Suppressor macrophage (primary cell): ENCODE measurements at regions not wholly inside any gene's neighbourhood (a gene's known extent, or its start where the extent isn't known, plus 50 kb on each side); places are given as distances from the start of the nearest gene placed in this dataset.

Source experiments
- DNase-seq, 4 experiments: peaks; one replicate each; pipeline ENCODE4 v3.0.0-alpha.2; 2020 to 2022

DNA sequence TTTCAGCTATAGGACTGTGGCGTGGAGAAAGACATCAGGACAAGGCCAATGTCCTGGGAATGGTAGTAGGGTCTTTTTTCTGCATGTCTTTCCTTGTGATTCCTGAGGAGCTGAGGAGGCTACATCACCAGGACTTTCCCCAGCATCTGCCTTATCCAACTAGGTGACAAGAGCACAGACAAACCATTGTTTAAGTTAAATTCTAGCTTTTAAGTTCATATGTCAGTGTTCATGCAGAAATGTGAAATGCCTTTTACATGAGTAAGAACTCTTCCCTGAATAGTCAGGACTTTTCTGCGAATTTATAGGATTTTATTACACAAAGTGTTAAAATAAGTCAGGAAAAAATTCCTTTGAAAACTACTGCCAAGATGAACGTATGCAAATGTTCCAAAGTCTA is 154.2 kb downstream of the PTGER3 start:
- no peak for DNase-seq

GRCh38 chr1:70895531-70895930 is 152.1 kb downstream of the PTGER3 start:
- no peak for DNase-seq

DNA sequence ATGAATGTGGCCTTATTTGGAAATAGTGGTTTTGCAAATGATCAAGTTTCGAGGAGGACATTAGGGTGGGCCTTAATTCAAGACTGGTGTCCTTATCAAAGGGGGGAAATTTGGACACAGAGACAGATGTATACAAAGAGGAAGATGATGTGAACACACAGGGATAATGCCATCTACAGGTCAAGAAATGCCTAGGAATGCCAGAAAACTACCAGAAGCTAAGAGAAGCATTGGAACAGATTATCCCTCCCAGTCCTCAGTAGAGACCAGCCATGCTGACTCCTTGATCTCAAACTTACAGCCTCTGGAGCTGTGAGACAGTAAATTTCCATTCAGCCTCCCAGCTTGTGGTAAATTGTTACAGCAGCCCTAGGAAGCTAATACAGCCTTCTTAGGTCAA is 151.4 kb downstream of the PTGER3 start:
- peak in 3 of 4 experiments; percentile 22 to 50 (median 24) for DNase-seq

- no peak for DNase-seq
Observed at GRCh38 chr1:70897273-70897672, 150.3 kb downstream of the PTGER3 start.

DNA sequence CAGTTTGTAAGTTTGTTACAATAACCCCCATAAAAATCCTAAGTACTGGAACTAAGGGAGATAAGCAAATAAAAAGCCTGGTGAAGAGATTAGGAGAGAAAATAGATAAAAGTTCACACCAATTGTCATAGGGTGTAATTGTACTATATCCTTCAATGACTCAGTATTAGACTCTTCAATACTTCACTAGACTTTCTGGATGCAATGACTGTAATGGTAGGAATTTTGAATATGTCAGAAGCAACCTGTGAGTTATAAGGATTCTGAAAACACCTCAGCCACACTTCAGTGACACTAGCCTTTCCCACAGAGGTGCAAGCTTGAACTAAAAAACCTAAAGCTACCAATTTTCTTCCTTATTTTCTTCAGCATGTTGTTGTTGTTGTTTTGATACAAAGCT is 147.9 kb downstream of the PTGER3 start:
- DNase-seq, result no peak

GRCh38 chr1:70902211-70902610 is 145.4 kb downstream of the PTGER3 start:
- no peak for DNase-seq

- DNase-seq, result peak in 2 of 4 experiments; percentile 16 to 41
Observed at GRCh38 chr1:70906800-70907199, 140.8 kb downstream of the PTGER3 start.

GRCh38 chr1:70907563-70908310 is 139.9 kb downstream of the PTGER3 start:
- no peak for DNase-seq

DNA sequence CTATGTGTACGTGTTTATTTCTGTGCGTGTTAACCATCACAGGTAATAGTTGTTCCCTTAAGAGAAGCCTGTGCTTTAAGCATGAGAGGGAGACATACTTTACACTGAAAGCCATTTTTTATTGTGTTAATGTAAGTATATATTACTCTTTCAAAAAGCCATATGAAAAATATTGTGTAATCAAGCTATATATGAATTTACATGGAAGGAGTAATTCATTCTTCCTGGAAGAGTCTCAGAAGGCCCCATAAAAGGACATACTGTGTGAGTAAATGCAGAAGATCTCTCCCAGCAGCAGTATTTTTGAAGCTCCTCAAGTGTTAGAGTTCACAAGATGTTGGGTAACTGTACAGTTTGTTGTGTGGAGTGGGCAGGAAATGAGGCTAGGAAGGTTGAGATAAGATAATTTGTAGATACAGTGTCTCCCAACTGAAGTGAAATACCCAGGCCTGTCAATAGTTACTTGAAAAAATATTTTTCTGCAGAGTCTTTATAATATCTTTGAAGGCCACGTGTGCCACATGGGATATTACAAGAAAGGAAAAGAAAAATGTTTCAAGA is 138.3 kb downstream of the PTGER3 start:
- DNase-seq, result no peak

DNA sequence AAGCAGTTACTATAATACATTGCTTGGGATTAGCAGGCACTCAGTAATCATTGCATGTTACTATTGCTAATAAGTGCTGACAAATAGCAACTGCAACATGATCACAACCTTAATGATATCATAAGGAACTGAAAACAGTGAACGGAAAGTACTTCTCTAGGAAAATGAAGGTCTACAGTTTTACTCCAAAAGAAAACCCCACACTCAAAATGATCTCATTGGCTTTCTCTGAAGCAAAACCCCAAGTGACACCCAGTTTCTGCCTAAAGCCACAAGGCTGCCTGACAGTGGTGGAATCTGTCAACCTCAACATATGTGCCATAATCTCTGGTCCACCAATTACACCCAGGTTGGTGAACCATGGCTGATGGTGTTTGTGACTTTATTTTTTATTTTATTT is 137.6 kb downstream of the PTGER3 start:
- DNase-seq, result peak in 1 of 4 experiments; percentile 9

GRCh38 chr1:70911861-70912260 is 135.8 kb downstream of the PTGER3 start:
- no peak for DNase-seq

DNA sequence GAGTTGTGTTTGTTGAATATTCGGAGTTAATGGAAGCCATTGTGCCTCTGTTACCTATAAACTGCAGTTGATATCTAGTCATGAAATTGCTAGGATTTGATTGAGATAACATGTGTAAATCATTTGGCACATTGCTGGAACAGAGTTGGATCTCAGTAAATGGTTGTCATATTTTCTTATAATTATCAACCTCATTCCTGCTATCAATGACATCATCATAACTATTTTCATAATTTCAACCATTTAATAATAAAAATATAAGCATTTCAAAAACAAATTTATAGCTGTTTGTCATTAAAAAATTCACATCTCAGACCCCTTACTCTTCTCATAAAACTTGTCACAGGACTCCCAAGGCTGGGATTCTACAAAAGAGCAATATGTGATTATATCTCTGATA is 133.4 kb downstream of the PTGER3 start:
- DNase-seq, result no peak

DNA sequence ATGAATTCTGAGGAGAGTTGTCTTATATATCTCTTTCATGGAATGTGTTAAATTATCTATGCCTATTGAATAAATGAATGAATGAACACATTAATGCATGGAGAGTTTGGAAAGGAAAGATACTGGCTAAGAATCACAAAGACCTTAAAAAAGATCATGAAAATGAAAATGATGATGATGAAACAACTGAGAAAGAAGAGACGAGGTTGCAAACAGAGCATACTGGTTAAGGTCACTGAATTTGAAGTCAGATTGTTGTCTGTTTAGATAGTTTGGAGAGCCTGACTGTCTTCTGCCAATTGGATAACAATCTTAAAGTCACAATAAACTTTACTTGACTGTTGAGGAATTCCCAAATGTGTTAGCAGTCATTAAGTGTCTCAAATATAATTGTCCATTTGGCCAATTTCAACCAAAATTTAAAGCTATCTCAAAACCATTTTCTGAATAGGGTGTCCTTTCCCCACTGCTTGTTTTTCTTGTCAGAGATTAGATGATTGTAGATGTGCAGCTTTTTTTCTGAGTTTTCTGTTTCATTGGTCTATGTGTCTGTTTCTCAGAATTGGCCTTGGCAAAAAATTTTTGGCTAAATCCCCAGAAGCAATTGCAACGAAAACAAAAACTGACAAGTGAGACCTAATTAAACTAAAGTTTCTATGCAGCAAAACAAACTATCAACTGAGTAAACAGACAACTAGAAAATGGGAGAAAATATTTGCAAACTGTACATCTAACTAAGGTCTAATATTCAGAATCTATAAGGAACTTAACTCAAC is 132.2 kb downstream of the PTGER3 start:
- no peak for DNase-seq

- no peak for DNase-seq
Observed at GRCh38 chr1:70916034-70916427, 131.6 kb downstream of the PTGER3 start.

GRCh38 chr1:70919706-70920323 is 127.8 kb downstream of the PTGER3 start:
- DNase-seq, result no peak
